A673 (cell line): ENCODE measurements at regions not wholly inside any gene's neighbourhood (a gene's known extent, or its start where the extent isn't known, plus 50 kb on each side); places are given as distances from the start of the nearest gene placed in this dataset.

Experiments used
- BruUV-seq: library from RNA; stranded (reverse); fragments of 400-500 nt; replicated peaks from 2 replicates; lab custom pipeline; 2021; lab: Mats Ljungman, UMichigan
- CTCF ChIA-PET: fragments of 300-600 bp; sonication (Branson Sonifier 250); formaldehyde crosslinking; loops from one replicate; lab custom pipeline; 2022; ENCODE audit warnings: antibody characterized with exemption; lab: Charles Lee
- POLR2A ChIA-PET: fragments of 300-600 bp; sonication (Branson Sonifier 250); formaldehyde crosslinking; loops from one replicate; lab custom pipeline; 2022; ENCODE audit warnings: antibody characterized with exemption; ENCODE audit not compliant: low non-redundant PET; lab: Charles Lee
- DNase-seq: peaks from one replicate; pipeline ENCODE4 v3.0.0-alpha.2; 2015; ENCODE audit warnings: low spot score
- H3K27ac ChIP-seq: fragments of 200-600 bp; sonication (generic); 2 replicates; pipeline ENCODE4 v1.5.1; 2016; ENCODE audit warnings: mixed run types, low read depth, mild to moderate bottlenecking, mixed read lengths, antibody characterized with exemption, low read length; ENCODE audit not compliant: poor library complexity, severe bottlenecking
- H3K27me3 ChIP-seq: fragments of 200-600 bp; sonication (generic); replicated peaks from 2 replicates; pipeline ENCODE4 v1.6.1; 2017; ENCODE audit warnings: mixed run types, low read depth, mild to moderate bottlenecking, mixed read lengths, antibody characterized with exemption, low read length; ENCODE audit not compliant: insufficient read depth, poor library complexity
- H3K36me3 ChIP-seq: fragments of 200-600 bp; sonication (generic); 2 replicates; pipeline ENCODE4 v1.6.1; 2016; ENCODE audit warnings: mixed run types, mild to moderate bottlenecking, mixed read lengths, antibody characterized with exemption, low read length; ENCODE audit not compliant: insufficient read depth, poor library complexity, severe bottlenecking
- H3K4me1 ChIP-seq: fragments of 200-600 bp; sonication (generic); 2 replicates; pipeline ENCODE4 v1.6.1; 2017; ENCODE audit warnings: mixed run types, mild to moderate bottlenecking, mixed read lengths, antibody characterized with exemption, low read length; ENCODE audit not compliant: insufficient read depth, poor library complexity, severe bottlenecking
- H3K4me3 ChIP-seq: fragments of 200-600 bp; sonication (generic); 2 replicates; pipeline ENCODE4 v1.5.1; 2016; ENCODE audit warnings: low read depth, mixed run types, mild to moderate bottlenecking, mixed read lengths, low read length; ENCODE audit not compliant: poor library complexity, severe bottlenecking
- H3K9me3 ChIP-seq: fragments of 200-600 bp; sonication (generic); 2 replicates; pipeline ENCODE4 v1.6.1; 2016; ENCODE audit warnings: mixed run types, low read depth, mild to moderate bottlenecking, mixed read lengths, antibody characterized with exemption, low read length; ENCODE audit not compliant: poor library complexity, severe bottlenecking
- CTCF ChIP-seq: fragments of 300-800, 200-600 bp; sonication (generic); conservative IDR thresholded peaks from 2 replicates; pipeline ENCODE4 v1.5.1; 2017; ENCODE audit warnings: low read depth, mild to moderate bottlenecking, antibody characterized with exemption, low read length, moderate library complexity, mixed read lengths
- EZH2 ChIP-seq: fragments of 200-600 bp; sonication (generic); IDR thresholded peaks from 2 replicates; pipeline ENCODE4 v1.6.1; 2017; ENCODE audit warnings: borderline replicate concordance, low read depth, mild to moderate bottlenecking, mixed read lengths, antibody characterized with exemption, low read length; ENCODE audit not compliant: poor library complexity, severe bottlenecking
- intact Hi-C: fragments of 100-400 bp; cut with micrococcal nuclease; formaldehyde crosslinking; loops from one replicate; pipeline ENCODE4 v1.10.0; 2022; ENCODE audit not compliant: unreplicated experiment

DNA sequence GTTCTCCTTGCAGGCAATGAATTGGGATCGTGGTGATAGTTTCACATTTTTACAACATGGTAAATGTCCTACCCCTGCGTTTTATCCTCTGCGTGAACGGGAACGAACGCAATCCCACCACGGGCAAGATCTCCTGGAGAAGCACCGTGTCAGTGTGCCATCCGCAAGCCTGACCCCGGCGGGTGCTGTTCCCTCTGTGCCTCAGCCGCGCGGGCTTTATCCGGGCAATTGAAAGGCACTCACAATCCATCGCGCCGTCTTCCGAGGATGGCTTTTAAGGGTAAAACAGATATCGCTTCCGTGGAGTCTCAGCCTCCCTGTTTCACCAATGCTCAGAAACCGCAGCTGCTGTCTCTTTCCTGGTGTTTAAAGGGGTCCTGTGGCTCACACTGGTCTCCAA is 1387.5 kb downstream of the BRD1 start:
- intact Hi-C loops = no loop called here
- POLR2A ChIA-PET = no interaction called here
- no peaks in the 10 kb centered on the region for H3K27me3 ChIP-seq
- no peak for DNase-seq
- H3K9me3 ChIP-seq = no peaks in the 10 kb centered on the region
- no peak overlapping the region for H3K4me3 ChIP-seq
- H3K36me3 ChIP-seq = no peaks in the 10 kb centered on the region
- no peaks in the 10 kb centered on the region for H3K4me1 ChIP-seq
- no TSS peak for BruUV-seq
- CTCF ChIA-PET = no interaction called here
- no peak for TF ChIP-seq EZH2
- no peak for TF ChIP-seq CTCF
- H3K27ac ChIP-seq = no peak overlapping the region

DNA sequence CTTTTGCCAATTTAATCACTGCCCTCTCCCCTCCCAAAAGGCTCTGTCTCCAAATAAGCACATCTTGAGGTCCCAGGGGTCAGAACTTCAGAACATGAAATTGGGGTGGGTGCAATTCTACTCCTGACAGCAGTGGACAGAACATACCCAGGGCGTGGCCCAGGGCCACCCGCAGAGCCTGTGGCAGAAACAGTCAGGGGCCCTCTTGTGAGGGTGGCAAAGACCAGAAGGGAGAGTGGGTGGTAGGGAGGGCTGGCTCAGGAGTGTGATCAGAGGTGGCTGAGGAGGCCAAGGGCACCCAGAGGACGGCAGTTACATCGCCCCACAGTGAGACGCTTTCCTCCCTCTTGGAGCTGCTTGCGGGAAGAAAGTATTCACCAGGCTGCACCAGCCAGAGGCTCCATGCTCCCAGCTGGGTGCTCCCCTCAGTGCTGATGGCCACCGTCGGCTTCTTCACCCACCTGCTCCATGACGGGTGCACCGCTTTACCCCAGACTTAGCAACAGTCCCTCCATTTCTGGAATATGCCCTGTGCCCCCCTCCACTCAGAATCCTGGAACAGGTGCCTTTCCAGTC is 1388.0 kb downstream of the BRD1 start:
- TF ChIP-seq EZH2 = no peak
- TF ChIP-seq CTCF = no peak
- no peaks in the 10 kb centered on the region for H3K9me3 ChIP-seq
- no peaks in the 10 kb centered on the region for H3K36me3 ChIP-seq
- ChIA-PET CTCF (no interaction called here), POLR2A (no interaction called here)
- no peak for DNase-seq
- no peak overlapping the region for H3K27ac ChIP-seq
- H3K4me1 ChIP-seq = no peaks in the 10 kb centered on the region
- no peaks in the 10 kb centered on the region for H3K27me3 ChIP-seq
- no TSS peak for BruUV-seq
- intact Hi-C loops = no loop called here
- H3K4me3 ChIP-seq = no peak overlapping the region

GRCh38 chr22:48438800-48439559 is 1388.7 kb downstream of the BRD1 start:
- no peak for DNase-seq
- BruUV-seq = no TSS peak
- CTCF ChIA-PET = no interaction called here

More at GRCh38 chr22:48438800-48439559, 1388.7 kb downstream of the BRD1 start:
- Histone ChIP-seq H3K4me1 (no peaks in the 10 kb centered on the region), H3K4me3 (no peak overlapping the region), H3K9me3 (no peaks in the 10 kb centered on the region), H3K27me3 (no peaks in the 10 kb centered on the region), H3K36me3 (no peaks in the 10 kb centered on the region), H3K27ac (no peak overlapping the region)
- intact Hi-C loops = no loop called here
- POLR2A ChIA-PET = no interaction called here
- TF ChIP-seq CTCF = no peak
